ENCODE measurements at regions not wholly inside any gene's neighbourhood (a gene's known extent, or its start where the extent isn't known, plus 50 kb on each side); places are given as distances from the start of the nearest gene placed in this dataset.

DNA sequence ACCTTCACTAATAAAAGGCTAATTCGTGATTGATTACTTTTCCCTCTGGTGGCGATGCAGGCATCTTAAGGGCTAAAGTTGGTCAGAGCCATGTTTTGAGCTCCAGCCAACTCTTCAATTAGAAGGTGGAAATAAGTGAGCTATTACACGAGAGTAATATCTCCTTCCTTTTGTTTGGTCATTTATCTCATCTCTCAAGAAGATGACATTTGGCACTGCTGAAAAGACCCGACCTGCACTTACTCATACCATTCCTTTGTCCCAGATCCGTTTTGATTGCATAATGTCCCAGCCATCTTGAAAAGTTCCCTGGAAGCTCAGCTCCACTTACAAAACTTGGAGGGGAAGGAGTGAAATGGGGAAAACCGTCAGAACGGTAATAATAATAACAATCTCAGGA lies 316.2 kb downstream of the VRK1 start:
- DNase-seq = no peak
- Histone ChIP-seq H3K9me3 (ENCODE audit: control insufficient read depth, low read length) (peaks cover 4% of the 10 kb centered on the region), H3K27me3 (ENCODE audit: control insufficient read depth, insufficient read depth, low read length, poor library complexity, severe bottlenecking) (peaks cover 71% of the 10 kb centered on the region), H3K36me3 (ENCODE audit: control insufficient read depth, insufficient read depth, low read length) (no peaks in the 10 kb centered on the region), H3K27ac (ENCODE audit: low read depth, low read length) (no peak overlapping the region), H3K4me1 (ENCODE audit: control insufficient read depth, insufficient read depth, low read length) (no peaks in the 10 kb centered on the region), H3K9ac (ENCODE audit: extremely low read depth, low read length, poor library complexity, severe bottlenecking) (no peak overlapping the region), H3K4me3 (ENCODE audit: low read length) (no peak overlapping the region)
- no peak overlapping the region for H3K27ac Mint-ChIP-seq
- H3K9me3 Mint-ChIP-seq = peaks cover 6% of the 10 kb centered on the region
- H3K27me3 Mint-ChIP-seq (ENCODE audit: insufficient read depth) = peaks cover 63% of the 10 kb centered on the region
- TF ChIP-seq, protein P1, sequence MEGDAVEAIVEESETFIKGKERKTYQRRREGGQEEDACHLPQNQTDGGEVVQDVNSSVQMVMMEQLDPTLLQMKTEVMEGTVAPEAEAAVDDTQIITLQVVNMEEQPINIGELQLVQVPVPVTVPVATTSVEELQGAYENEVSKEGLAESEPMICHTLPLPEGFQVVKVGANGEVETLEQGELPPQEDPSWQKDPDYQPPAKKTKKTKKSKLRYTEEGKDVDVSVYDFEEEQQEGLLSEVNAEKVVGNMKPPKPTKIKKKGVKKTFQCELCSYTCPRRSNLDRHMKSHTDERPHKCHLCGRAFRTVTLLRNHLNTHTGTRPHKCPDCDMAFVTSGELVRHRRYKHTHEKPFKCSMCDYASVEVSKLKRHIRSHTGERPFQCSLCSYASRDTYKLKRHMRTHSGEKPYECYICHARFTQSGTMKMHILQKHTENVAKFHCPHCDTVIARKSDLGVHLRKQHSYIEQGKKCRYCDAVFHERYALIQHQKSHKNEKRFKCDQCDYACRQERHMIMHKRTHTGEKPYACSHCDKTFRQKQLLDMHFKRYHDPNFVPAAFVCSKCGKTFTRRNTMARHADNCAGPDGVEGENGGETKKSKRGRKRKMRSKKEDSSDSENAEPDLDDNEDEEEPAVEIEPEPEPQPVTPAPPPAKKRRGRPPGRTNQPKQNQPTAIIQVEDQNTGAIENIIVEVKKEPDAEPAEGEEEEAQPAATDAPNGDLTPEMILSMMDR (conservative IDR thresholded peaks at IDR 0.05) = no peak
- no peak overlapping the region for H3K4me3 Mint-ChIP-seq
- no peaks in the 10 kb centered on the region for H3K36me3 Mint-ChIP-seq (ENCODE audit: low read depth)
- whole genome bisulfite sequencing, 2 experiments (ENCODE audit: insufficient coverage in 1 of 2, insufficient read length in 1 of 2) = 92 to 100% methylated on average over 2 to 7 of the region's 7 CpGs
- H3K4me1 Mint-ChIP-seq = peaks cover 4% of the 10 kb centered on the region

DNA sequence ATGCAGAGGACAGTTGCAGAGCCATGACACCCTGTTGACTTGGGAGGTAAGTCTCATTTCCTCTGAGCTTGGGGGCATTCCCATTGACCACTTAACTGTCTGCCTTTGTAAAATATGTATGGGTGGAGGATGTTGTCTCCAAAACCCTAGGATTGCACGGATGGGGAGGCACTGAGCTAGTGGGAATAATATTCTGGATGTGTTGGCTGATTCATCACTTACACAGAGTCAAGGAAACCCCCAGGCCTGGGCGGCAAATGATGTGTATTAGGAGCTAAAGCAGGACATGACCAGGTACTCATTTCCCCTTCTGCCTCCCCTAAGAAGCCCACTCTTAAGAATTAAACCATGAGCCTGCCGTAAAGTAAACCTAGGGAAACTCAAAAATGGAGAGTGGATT lies 319.4 kb downstream of the VRK1 start:
- no peaks in the 10 kb centered on the region for H3K9me3 ChIP-seq (ENCODE audit: control insufficient read depth, low read length)
- peaks cover 3% of the 10 kb centered on the region for H3K4me1 ChIP-seq (ENCODE audit: control insufficient read depth, insufficient read depth, low read length)
- no peak overlapping the region for H3K9ac ChIP-seq (ENCODE audit: extremely low read depth, low read length, poor library complexity, severe bottlenecking)
- H3K27ac Mint-ChIP-seq = no peak overlapping the region
- peaks cover 21% of the 10 kb centered on the region for H3K4me1 Mint-ChIP-seq
- no peak overlapping the region for H3K27ac ChIP-seq (ENCODE audit: low read depth, low read length)
- no peak overlapping the region for H3K4me3 ChIP-seq (ENCODE audit: low read length)
- H3K9me3 Mint-ChIP-seq = no peaks in the 10 kb centered on the region
- peaks cover 86% of the 10 kb centered on the region for H3K27me3 Mint-ChIP-seq (ENCODE audit: insufficient read depth)
- no peak overlapping the region for H3K4me3 Mint-ChIP-seq
- H3K36me3 ChIP-seq (ENCODE audit: control insufficient read depth, insufficient read depth, low read length) = no peaks in the 10 kb centered on the region
- TF ChIP-seq, protein P1 (conservative IDR thresholded peaks at IDR 0.05) = no peak
- no peaks in the 10 kb centered on the region for H3K36me3 Mint-ChIP-seq (ENCODE audit: low read depth)
- 88 to 100% methylated on average over 3 of the region's 3 CpGs for WGBS, 2 experiments (ENCODE audit: insufficient coverage in 1 of 2, insufficient read length in 1 of 2)
- DNase-seq = no peak
- peaks cover 98% of the 10 kb centered on the region for H3K27me3 ChIP-seq (ENCODE audit: control insufficient read depth, insufficient read depth, low read length, poor library complexity, severe bottlenecking)

DNA sequence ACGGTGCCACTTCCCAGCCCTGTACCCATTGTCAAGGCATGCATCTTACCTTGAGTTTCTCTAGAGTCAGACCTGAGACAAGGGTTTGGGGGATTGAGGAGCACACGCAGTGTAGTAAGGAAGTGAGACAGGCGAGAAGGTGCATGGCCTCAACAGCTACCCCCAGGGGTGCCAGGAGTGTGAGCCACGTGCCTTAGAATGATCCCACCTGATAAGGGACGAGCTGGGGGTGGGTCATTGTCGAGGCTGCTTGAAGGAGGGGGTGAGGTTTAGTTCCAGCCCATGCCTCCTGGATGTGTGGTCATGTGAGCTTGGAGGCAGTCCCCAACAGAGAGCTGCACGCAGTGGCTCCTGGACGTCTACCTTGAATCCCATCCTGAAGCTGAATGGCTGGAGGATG lies 320.5 kb downstream of the VRK1 start:
- Histone ChIP-seq H3K9me3 (ENCODE audit: control insufficient read depth, low read length) (no peaks in the 10 kb centered on the region), H3K27me3 (ENCODE audit: control insufficient read depth, insufficient read depth, low read length, poor library complexity, severe bottlenecking) (peaks cover 98% of the 10 kb centered on the region), H3K4me3 (ENCODE audit: low read length) (no peak overlapping the region), H3K27ac (ENCODE audit: low read depth, low read length) (no peak overlapping the region), H3K9ac (ENCODE audit: extremely low read depth, low read length, poor library complexity, severe bottlenecking) (no peak overlapping the region), H3K36me3 (ENCODE audit: control insufficient read depth, insufficient read depth, low read length) (no peaks in the 10 kb centered on the region), H3K4me1 (ENCODE audit: control insufficient read depth, insufficient read depth, low read length) (peaks cover 3% of the 10 kb centered on the region)
- no peaks in the 10 kb centered on the region for H3K9me3 Mint-ChIP-seq
- no peak overlapping the region for H3K4me3 Mint-ChIP-seq
- H3K36me3 Mint-ChIP-seq (ENCODE audit: low read depth) = no peaks in the 10 kb centered on the region
- TF ChIP-seq, protein P1 (conservative IDR thresholded peaks at IDR 0.05) = no peak
- WGBS, 2 experiments (ENCODE audit: insufficient coverage in 1 of 2, insufficient read length in 1 of 2) = 81 to 92% methylated on average over 6 to 8 of the region's 8 CpGs
- DNase-seq = peak; percentile 52
- peaks cover 21% of the 10 kb centered on the region for H3K4me1 Mint-ChIP-seq
- H3K27me3 Mint-ChIP-seq (ENCODE audit: insufficient read depth) = peaks cover 95% of the 10 kb centered on the region
- no peak overlapping the region for H3K27ac Mint-ChIP-seq

Measured in endodermal cell (in vitro differentiated cells).